Cardiac muscle cell (in vitro differentiated cells and primary cell): ENCODE measurements at regions not wholly inside any gene's neighbourhood (a gene's known extent, or its start where the extent isn't known, plus 50 kb on each side); places are given as distances from the start of the nearest gene placed in this dataset.
"Not testable (repeated sequence)": the region's sequence is repeated elsewhere in the genome, so short reads cannot be mapped to it uniquely, and the experiment has no call there.

Source experiments
- DNase-seq, 2 donors: peaks; one replicate each; pipeline versions ENCODE4 v3.0.0 to v3.0.0-alpha.2; 2010 to 2017; ENCODE audit warnings: low read depth in 1 of 2, low spot score in 1 of 2
- H3K27ac ChIP-seq: fragments of 200-600 bp; sonication (generic); 2 replicates; pipeline ENCODE4 v1.5.1; 2016
- H3K27me3 ChIP-seq: fragments of 200-600 bp; sonication (generic); 2 replicates; pipeline ENCODE4 v1.6.0; 2016; ENCODE audit warnings: control low read depth
- H3K36me3 ChIP-seq: fragments of 200-600 bp; sonication (generic); 2 replicates; pipeline ENCODE4 v1.5.1; 2016; ENCODE audit warnings: control low read depth
- H3K4me1 ChIP-seq: fragments of 200-600 bp; sonication (generic); 2 replicates; pipeline ENCODE4 v1.8.1; 2017; ENCODE audit warnings: low read depth, mild to moderate bottlenecking, mixed run types
- H3K4me3 ChIP-seq: fragments of 200-600 bp; sonication (generic); 2 replicates; pipeline ENCODE4 v1.5.1; 2016; ENCODE audit warnings: mild to moderate bottlenecking
- H3K9me3 ChIP-seq: fragments of 200-600 bp; sonication (generic); 2 replicates; pipeline ENCODE4 v1.5.1; 2017; ENCODE audit warnings: low read depth, mild to moderate bottlenecking, control low read depth
- CTCF ChIP-seq: IDR thresholded peaks from 2 replicates; pipeline ENCODE4 v1.5.1; 2012; ENCODE audit warnings: low read depth, mild to moderate bottlenecking, low read length

DNA sequence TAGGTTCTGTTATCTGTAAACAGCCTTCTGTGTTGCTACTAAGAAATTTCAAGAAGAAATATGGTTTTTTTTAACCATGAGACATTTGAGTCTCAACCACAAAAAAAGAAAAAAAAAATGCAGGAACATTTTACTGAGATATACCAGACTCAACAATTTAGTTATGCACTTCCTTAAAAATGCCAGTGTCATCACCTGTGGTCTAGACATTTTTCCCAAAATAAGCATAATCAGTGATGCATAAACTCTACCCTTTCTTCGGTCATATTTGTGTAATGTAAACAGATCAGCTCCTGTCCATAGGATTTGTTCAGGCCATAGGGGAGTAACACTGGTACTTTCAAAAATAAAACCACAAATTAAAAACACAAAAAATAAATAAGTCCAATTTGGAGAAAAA is 122.6 kb upstream of the TNFSF4 start:
- peak in 1 of 2 donors; percentile 56 for DNase-seq
- H3K36me3 ChIP-seq, result no peaks in the 10 kb centered on the region

DNA sequence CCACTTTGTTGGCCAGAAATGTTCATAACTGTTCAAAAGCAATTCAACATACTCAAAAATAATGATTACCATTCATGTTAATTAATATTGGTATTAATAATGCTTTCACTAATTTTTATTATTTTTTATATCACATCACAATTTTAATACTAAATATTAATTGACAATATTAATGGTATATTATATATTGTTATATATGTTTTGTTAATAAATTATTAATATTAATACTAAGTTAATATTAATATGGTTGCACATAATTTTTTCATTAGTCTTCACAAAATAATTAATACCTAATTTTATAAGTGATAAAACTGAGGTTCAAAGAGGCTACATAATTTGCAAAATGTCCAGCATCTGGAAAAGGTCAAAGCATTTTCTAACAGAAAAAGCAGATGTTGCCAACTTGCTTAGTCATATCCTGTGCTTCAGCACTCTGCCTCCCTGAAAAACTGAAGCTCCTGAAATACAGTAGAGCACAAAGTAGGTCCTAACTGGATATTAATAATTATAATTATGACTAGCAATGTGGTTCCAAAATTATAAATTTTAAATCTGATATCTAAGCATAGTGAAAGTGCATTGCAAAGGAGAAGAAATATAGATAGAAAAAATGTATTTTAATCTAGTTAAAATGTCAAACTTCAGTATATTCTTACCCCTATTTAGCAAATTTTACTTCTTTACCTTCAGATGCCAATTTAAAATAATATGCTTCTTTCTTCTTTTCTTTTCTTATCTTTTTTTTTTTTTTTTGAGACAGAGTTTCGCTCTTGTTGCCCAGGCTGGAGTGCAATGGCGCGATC is 123.2 kb upstream of the TNFSF4 start:
- peak in 1 of 2 donors; percentile 80 for DNase-seq
- Histone ChIP-seq H3K4me3 (no peak overlapping the region), H3K9me3 (no peaks in the 10 kb centered on the region), H3K27ac (no peak overlapping the region), H3K4me1 (no peaks in the 10 kb centered on the region), H3K36me3 (no peaks in the 10 kb centered on the region), H3K27me3 (no peaks in the 10 kb centered on the region)
- no peak for TF ChIP-seq CTCF

More for the DNA sequence above, 122.6 kb upstream of the TNFSF4 start:
- Histone ChIP-seq H3K27ac (no peak overlapping the region), H3K4me3 (no peak overlapping the region), H3K4me1 (no peaks in the 10 kb centered on the region), H3K27me3 (no peaks in the 10 kb centered on the region), H3K9me3 (no peaks in the 10 kb centered on the region)
- no peak for TF ChIP-seq CTCF

DNA sequence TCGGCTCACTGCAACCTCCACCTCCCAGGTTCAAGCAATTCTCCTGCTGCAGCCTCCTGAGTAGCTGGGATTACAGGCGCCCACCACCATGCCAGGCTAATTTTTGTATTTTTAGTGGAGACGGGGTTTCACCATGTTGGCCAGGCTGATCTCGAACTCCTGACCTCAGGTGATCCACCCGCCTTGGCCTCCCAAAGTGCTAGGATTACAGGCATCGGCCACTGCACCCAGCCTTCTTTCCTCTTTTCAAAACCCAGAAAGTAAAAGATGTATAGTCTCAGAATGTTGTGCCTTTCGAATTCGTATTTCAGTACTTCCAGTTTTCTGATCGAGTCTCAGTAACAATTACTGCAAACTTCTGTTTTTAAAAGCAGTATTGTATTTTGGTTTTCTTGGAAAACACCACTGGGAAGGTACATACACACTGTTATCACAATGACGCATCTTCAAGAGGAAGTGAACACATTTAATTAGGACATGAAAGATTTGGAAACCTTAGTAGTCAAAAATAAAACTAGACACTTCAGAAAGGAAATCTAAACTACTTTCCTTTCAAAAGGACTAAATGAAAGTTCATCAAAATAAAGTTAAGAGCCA is 123.9 kb upstream of the TNFSF4 start:
- not testable (repeated sequence) for H3K27me3 ChIP-seq, H3K4me1 ChIP-seq, H3K36me3 ChIP-seq, H3K27ac ChIP-seq, H3K9me3 ChIP-seq, H3K4me3 ChIP-seq
- peak in 1 of 2 donors; percentile 28 for DNase-seq

GRCh38 chr1:173332026-173332425 is 124.9 kb upstream of the TNFSF4 start:
- Histone ChIP-seq H3K36me3 (no peaks in the 10 kb centered on the region), H3K27me3 (no peaks in the 10 kb centered on the region), H3K27ac (no peak overlapping the region), H3K4me3 (no peak overlapping the region), H3K9me3 (no peaks in the 10 kb centered on the region), H3K4me1 (no peaks in the 10 kb centered on the region)
- TF ChIP-seq CTCF, result no peak
- peak in 1 of 2 donors; percentile 58 for DNase-seq

- no peak for TF ChIP-seq CTCF
- Histone ChIP-seq H3K4me1 (no peaks in the 10 kb centered on the region), H3K36me3 (no peaks in the 10 kb centered on the region), H3K27ac (no peak overlapping the region), H3K9me3 (no peaks in the 10 kb centered on the region), H3K4me3 (no peak overlapping the region), H3K27me3 (no peaks in the 10 kb centered on the region)
- peak in 1 of 2 donors; percentile 20 for DNase-seq
Observed at GRCh38 chr1:173333581-173333980, 126.5 kb upstream of the TNFSF4 start.

DNA sequence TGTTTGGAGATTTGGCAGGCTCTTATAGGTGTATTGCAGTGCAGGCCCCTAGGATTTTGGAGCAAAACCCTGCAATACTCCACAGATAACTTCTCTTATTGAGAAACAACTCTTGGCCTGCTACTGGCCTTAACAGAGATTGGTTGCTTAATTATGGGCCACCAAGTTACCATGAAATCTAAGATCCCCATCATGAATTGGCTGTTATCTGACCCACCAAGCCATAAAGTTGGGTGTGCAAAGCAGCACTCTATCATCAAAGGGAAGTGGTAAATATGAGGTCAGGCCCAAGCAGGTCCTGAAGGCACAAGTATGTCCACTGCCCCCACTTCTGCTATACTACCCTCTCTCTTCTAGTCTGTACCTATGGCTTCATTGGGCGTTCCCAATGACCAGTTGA is 130.0 kb upstream of the TNFSF4 start:
- TF ChIP-seq CTCF, result no peak
- no peak overlapping the region for H3K4me3 ChIP-seq
- no peak overlapping the region for H3K27ac ChIP-seq
- H3K27me3 ChIP-seq, result no peaks in the 10 kb centered on the region
- DNase-seq, result no peak
- no peaks in the 10 kb centered on the region for H3K4me1 ChIP-seq
- H3K9me3 ChIP-seq, result no peaks in the 10 kb centered on the region
- no peaks in the 10 kb centered on the region for H3K36me3 ChIP-seq
